ENCODE measurements at regions not wholly inside any gene's neighbourhood (a gene's known extent, or its start where the extent isn't known, plus 50 kb on each side); places are given as distances from the start of the nearest gene placed in this dataset.

DNA sequence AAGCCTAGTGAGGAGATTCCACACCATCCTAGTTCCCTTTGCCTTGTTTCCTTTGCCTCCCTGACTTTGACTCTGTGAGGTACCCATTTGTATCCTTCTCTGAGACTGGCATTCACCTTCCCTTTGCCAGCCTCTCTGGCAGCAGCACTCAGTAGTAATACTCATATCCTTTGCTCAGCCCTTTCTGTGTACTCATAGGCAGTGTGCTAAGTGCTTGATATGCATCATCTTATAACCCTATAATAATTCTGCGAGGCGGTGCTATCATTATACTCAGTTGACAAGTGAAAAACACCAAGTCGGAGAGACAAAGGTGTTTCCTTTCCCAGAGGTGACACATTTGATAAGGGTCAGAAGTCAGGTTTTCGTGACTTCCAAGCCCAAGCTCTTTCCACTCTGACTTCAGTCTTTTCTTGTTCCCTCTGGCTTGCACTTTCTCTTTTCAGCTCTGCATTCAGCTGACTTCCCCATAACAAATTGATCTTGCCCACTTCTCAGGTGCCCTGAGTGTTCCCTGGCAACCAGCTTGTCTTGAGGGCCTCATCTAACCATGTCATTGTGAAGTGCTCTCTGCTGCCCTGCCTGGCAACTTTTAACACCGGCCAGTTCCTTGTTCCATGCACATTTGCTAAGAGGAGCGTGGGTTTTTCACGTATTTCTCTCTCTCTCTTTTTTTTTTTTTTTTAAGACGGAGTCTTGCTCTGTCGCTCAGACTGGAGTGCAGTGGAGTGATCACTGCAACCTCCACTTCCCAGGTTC, 94.5 kb upstream of the UPP2 start:
- DNase-seq (ENCODE audit: low spot score): no peak

DNA sequence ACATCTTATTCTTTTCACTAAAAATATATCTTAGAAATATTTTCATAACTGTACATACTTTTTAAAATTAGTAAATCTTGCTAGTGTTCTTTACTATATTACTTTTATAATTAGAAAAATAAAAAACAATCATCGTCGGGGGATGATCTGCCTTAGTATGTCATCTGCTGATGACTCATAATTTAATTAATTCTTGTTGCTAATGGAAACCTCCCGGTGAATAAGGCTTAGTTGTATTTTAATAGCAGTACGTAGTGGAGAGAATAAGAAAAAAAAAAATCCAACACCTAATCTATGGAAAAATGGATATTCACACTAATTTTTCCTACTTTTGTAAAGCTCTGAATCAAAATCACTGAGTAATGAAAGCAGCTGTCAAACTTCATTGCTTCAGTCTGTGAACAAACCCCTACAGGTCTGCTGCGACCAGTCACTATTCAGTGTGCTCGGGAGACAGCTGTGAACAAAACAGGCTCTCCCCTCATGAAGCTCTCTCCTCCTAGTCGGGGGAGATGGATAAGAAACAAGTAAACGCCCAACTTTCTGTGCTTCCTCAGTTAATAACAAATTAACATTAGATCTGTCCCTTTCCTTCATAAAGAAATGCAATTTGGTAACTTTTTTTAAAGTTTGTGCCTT, 97.4 kb upstream of the UPP2 start:
- no peak for DNase-seq (ENCODE audit: low spot score)

DNA sequence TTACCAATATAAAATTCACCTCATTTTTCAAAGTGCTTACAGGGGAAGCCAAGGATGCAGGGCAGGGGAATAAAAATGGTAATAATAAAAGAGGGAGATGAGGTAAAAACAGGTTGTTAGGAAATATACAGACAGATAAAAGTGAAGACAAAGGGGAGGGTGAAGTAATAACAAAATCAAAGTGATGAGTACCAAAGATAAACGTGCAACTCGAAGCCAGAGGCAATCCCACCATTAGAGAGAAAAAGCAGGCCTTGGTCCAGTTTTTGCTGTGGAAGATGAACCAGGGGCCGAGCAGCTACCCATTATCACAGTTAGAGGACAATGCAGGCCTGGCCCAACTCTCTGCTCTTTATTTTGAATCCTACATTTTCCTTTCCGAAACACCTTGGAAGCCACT, 99.6 kb upstream of the UPP2 start:
- no peak for DNase-seq (ENCODE audit: low spot score)

DNA sequence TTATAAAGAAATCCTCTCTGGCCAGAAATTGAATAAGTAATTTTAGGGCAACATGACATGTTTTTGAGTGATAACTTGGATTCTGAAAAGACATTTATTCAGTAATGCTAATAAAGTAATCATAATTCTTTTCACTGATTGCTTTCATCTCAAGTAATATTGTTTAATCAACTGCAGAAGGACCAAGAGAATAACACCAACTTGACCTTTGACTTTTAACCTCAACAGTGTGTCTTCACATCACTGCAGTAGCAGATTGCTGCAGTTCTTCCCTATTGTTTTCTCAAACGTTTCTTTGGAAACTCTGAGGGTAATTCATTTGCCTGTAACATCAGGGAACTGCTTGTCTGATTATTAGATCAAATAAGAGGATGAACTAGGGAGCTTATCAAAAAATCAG, 104.9 kb upstream of the UPP2 start:
- DNase-seq (ENCODE audit: low spot score): no peak

DNA sequence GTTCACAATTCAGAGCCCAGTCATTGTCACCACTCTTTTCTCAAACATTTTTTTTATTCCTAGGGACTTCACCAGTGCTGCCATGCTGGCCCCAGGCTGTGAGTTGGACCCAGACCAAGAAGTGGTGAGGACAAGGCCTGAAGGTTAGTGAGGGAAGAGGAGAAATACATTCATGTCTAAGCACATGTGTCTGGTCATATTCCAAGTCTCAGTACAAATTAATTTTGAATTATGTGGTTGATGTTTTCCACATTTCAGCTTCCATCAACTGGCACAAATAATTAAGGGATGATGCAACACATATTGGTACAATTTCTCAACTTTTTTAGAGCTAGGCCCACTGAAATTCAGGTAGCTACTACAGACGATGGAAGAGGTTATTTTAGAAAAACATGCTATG, 106.6 kb upstream of the UPP2 start:
- DNase-seq (ENCODE audit: low spot score): no peak

DNA sequence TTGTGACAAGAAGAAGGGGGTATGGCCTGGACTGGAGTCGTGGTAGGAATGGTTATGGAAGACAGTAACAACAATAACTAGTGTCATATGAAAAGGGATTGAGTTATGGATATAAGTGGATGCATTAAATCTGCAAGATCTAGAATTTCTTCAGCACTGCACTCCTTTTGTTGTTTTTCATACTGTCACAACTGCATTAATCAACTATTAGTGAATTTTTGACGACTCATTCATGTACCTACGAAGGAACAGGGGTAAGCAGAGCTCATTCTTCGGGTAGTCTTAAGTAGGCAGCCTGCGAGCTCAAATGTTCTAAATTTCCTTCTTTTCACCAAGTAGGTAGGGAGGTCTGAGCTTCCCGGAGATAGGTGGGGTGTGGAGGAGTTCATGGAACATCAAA, 109.7 kb upstream of the UPP2 start:
- DNase-seq (ENCODE audit: low spot score): no peak

DNA sequence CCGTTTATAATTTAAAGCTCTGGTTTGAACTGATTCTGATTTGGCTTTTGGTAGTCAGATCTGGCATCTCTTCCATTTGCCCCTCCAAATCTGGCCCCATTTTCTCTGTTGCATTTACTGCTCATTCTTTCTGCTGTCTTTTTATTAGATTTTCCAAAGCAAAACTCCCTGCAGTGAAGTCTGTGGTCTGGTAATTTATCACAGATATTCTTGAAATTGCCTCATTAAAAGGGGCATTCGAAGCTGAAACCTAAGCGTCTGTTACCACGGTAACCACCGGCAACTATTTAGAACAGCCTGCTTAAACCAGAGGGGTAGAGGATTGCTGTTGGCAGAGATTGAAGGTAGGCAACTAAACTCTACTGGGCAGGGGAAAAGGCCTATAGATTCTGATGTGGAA, 111.5 kb upstream of the UPP2 start:
- DNase-seq (ENCODE audit: low spot score): no peak

DNA sequence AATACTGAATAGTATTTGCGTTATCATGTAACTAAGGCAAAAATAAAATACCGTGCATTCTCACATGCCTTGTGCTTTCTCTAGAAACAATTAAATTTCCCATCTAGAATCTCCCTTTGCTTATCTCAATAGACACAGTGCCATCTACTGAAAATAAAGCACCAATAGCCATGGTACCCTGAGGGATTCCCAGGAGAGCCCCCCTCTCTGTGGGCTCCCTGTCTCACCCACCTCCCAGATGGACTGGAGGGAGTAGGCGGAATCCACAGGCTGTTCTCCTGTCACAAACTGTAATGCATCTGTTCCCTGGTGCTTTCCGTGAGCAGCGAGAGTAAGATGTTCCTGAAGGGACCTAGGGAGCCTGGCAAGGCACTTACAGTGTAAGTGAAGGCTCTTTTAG, 112.4 kb upstream of the UPP2 start:
- DNase-seq (ENCODE audit: low spot score): no peak

DNA sequence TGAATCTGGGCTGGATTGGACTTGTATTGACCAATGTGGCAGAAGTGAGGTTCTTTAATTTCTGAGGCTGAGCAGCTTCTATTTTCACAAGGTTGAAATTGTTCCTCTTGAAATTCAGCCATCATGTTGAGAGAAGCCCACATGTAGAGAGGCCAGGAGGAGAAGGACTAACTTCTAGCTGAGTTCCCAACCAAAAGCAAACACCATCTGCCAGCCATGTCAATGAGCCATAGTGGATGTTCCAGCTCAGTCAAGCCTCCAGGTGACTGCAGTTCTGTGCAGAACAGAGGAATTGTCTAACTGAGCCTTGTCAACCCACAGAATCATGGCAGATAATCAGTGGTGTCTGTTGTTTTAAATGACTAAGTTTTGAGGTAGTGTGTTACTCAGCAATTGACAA, 110.6 kb upstream of the ACVR1 start:
- no peak for DNase-seq (ENCODE audit: low spot score)

DNA sequence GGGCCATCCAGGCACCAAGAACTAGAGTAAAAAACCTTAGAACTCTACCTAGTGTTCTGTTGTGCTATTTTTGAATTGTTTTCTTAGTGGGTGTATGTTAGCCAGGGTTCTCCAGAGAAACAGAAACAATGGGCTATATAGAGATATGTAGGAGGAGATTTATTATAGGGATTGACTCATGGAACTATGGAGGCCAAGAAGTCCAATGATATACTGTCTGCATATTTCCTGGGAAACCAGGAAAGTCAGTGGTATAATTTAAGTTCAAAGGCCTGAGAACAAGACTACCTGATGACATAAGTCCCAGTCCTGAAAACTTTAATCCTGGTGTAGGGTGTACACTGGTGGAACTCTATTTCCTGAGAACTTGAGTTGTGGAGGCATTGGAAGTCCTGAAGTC, 108.7 kb upstream of the ACVR1 start:
- no peak for DNase-seq (ENCODE audit: low spot score)

DNA sequence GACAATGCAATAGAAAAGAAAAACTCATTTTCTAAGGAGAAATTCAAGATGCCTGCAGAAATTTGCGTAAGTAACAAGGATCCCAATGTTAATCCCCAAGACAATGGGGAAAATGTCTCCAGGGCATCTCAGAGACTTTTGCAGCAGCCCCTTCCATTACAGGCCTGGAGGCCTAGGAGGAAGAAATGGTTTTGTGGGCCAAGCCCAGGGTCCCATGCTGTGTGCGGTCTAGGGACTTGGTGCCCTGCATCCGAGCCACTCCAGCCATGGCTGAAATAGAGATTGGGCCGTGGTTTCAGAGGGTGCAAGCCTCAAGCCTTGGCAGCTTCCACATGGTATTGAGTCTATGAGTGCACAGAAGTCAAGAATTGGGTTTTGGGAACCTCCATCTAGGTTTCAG, 103.9 kb upstream of the ACVR1 start:
- no peak for DNase-seq (ENCODE audit: low spot score)

DNA sequence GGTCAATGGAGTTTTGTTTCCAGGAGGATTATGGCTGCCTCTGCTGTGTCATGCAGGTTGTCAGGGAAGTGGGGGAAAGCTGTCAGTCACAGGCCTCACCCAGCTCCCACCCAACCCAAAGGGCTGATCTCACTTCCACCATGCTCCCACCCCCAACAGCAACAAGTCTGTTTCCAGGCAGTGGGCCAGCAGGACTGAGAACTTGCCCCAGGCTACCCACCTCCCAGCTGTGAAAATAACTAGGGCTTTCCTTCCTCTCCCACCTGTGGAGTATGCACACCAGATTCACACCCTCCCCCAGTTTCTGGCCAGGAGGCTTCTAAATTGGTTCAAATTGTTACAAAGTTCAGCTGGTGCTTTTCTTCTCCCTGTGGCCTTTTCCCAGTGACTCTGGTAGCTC, 95.6 kb upstream of the ACVR1 start:
- DNase-seq (ENCODE audit: low spot score): no peak

DNA sequence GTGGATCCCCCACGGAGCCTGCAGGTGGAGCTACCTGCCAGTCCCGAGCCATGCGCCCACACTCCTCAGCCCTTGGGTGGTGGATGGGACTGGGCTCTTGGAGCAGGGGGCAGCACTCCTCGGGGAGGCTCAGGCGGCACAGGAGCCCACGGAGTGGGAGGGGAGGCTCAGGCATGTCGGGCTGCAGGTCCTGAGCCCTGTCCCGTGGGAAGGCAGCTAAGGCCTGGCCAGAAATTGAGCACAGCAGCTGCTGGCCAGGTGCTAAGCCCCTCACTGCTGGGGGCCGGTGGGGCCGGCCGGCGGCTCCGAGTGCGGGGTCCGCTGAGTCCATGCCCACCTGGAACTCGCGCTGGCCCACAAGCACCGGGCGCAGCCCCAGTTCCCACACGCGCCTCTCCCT, 91.7 kb upstream of the ACVR1 start:
- no peak for DNase-seq (ENCODE audit: low spot score)

DNA sequence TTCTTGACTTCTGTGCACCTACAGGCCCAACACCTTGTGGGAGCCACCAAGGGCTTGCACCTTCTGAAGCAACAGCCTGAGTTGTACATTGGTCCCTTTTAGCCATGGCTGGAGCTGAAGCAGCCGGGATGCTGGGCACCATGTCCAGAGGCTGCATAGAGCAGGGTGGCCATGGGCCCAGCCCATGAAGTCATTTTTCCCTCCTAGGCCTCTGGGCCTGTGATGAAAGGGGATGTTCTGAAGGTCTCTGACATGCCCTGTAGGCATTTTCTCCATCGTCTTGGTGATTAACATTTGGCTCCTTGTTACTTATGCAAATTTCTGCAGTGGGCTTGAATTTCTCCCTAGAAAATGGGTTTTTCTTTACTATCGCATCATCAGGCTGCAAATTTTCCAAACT, 83.1 kb upstream of the ACVR1 start:
- DNase-seq (ENCODE audit: low spot score): no peak

DNA sequence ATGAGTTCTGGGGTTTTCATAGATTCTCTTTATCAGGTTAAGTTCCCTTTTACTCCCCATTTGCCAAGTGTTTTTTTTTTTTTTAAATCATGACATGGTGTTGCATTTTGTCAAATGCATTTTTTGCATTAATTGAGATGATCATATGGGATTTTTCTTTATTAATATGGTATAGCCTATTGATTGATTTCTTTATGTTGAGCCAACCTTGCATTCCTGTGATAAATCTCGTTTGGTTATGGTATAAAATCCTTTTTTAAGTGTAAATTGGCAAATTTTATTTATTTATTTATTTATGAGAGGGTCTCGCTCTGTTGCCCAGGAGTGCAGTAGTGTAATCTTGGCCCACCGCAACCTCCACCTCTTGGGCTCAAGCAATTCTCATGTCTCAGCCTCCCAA, 81.5 kb upstream of the ACVR1 start:
- no peak for DNase-seq (ENCODE audit: low spot score)

DNA sequence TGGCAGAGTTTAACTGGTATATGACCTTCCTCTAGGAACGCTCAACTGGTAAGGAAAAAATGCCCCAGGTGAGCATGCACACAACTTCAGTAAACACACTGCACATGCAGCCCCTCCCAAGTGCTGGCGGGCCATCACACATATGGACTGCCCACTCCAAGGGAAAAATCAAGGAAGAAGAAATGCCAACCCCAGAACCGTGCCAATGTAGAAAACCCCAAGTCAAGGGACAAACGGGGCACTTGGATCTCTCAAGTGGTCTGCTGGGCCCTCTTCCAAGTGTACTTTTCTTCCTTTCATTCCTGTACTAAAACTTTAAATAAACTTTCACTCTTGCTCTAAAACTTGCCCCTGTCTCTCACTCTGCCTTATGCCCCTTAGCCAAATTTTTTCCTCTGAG, 76.4 kb upstream of the ACVR1 start:
- DNase-seq (ENCODE audit: low spot score): no peak

DNA sequence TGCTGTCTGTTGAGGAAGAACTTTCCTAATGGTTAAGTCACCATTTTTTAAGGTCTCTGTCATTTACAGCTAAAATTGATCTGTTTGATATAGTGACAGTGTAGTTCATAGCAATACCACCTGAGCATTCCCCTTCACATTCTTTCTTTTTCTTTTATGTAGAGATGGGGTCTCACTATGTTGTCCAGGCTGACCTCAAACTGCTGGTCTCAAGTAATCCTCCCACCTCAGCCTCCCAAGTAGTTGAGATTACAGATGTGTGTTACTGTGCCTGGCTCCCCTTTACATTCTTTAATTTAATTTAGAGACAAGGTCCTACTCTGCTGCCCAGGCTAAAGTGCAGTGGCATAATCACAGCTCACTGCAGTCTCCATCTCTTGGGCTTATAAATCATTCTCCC, 72.7 kb upstream of the ACVR1 start:
- no peak for DNase-seq (ENCODE audit: low spot score)

DNA sequence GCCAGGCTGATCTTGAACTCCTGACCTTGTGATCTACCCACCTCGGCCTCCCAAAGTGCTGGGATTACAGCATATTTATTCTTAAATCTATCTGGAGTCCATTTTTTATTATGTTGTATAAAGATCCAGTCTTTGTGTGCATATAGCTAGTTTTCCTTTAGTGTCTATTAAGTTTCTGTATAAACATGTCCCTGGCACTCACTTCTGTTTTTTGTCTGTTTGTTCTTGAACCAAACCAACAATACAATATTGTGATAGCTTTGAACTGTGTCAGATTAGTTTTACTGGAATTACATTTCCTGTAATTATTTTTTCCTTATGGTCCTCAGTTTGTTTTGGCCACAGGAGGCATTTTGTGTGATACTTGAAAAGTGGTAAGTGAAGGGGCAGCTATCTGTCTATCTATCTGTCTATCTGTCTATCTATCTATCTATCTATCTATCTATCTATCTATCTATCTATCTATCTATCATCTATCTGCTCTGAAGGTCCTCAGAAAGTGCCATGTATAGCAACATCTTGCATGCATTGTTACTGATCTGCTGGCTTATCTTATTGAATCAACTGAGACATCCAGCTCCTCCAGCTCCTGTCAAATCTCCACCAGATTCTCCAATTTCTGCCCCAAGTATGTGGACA, 70.9 kb upstream of the ACVR1 start:
- DNase-seq (ENCODE audit: low spot score): no peak

DNA sequence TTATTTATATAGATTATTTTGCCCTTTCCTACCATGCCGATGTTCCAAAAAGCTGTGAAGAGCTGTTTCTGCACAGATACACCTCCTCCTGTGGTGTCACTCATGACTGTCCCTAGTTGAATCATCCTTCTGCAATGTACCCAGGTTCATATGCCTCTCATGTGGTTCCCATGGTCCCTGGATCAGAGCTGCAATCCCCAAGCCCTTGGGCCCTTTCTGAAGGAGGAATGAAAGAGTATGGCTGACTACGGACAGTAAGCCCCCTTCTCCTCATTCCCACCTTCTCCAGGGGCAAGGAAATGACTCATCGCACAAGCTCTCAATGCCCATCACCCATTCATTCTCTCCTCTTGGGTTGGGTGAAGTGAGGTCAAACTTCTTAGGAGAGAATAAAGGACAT, 63.9 kb upstream of the ACVR1 start:
- DNase-seq (ENCODE audit: low spot score): no peak

DNA sequence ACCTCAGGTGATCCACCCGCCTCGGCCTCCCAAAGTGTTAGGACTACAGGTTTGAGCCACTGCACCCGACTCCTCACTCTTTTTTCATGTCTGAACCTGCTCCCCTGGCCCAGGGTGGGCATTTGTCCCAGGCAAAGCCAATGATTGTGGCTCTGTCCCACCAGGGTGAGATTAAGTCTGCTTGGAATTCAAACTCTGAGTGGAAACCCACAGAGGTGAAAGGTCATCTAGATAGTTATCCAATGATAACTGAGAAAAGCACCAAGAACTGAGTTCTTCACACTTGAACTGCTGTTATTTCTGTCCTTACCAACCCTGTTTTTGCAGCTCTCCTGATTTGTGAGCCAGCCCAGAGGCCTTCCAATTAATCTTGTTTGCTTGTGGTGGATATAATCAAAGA, 62.4 kb upstream of the ACVR1 start:
- no peak for DNase-seq (ENCODE audit: low spot score)

DNA sequence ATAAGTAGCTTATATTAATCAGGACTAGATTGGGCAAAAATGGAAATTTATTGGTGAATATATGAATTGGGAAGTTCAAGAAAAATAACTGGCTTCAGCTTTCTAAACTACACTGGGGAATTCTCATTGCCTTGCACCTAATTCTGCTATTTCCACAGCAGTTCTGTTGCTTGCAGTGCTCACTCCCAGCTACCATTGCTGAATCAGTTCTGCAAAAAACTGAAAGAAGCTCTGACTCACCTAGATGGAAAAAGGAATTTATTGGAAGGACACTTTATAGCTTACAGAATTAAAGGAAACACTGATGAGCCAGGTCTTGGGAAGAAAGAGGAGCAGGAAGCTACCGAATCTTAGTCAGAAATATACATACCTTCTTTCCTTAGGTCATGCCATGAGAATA, 60.3 kb upstream of the ACVR1 start:
- DNase-seq (ENCODE audit: low spot score): no peak

DNA sequence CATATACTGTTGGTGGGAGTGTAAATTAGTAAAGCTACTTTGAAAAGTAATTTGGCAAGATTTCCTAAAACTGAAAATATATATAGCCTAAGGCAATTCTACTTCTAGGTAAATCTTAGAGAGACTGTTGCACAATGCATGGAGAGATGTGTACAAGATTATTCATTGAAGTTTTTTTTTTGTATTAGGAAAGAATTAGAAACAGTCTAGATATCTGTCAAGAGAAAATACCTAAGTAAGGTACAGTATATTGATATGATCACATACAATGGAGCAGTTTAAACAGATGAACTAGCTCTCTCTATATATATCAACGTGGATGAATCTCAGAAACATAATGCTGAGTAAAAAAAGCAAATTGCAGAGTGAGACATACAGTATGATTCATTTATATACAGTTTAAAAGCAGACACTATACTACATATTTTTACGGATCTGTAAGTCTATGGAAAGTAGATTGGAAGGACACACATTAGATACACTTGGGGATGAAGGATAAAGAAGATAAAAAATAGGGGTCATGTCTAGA, 59.3 kb upstream of the ACVR1 start:
- DNase-seq (ENCODE audit: low spot score): no peak

DNA sequence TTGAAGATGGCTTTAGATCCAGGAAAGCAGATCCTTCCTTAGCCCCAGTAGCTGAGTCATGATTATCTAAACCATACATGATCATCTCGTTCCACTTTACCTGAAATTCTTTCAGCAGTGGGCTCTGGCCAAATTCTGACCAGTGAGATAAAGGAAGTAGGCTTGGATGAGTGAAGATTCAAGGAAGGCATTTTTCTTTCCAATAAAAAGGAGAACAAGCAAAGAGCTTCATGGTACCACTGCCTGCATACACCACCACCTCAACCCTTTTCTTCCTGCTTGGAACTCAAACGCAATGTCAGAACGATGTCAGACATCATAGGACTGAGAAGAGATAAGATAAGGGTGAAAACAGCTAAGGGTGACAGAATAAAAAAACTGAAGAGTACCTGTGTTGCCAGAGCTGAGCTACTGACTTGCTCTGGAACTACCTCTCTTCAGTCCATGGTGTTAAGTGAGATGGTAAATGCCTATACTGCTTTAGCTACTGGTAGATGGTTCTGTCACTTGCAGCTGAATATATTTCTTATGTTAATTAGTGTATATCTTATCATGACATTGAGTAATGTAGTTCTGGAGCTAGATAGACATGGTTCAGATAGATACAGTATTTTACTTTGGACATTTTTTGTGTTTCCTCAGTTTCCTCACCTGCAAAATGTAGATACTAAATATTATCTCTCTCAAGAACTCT, 58.7 kb upstream of the ACVR1 start:
- DNase-seq (ENCODE audit: low spot score): no peak

All from CD4-positive, alpha-beta T cell treated with Interleukin-2 at 100 ng/mL for 4 hours (primary cell).